GM19397 (cell line): ENCODE measurements at regions not wholly inside any gene's neighbourhood (a gene's known extent, or its start where the extent isn't known, plus 50 kb on each side); places are given as distances from the start of the nearest gene placed in this dataset.
"Not testable (repeated sequence)": the region's sequence is repeated elsewhere in the genome, so short reads cannot be mapped to it uniquely, and the experiment has no call there.

Experiments used
- ATAC-seq: cut with Tn5 transposase; IDR thresholded peaks from one replicate; pipeline ENCODE4 v1.9.1; 2021; ENCODE audit warnings: mild to moderate bottlenecking, moderate library complexity; ENCODE audit not compliant: unreplicated experiment

DNA sequence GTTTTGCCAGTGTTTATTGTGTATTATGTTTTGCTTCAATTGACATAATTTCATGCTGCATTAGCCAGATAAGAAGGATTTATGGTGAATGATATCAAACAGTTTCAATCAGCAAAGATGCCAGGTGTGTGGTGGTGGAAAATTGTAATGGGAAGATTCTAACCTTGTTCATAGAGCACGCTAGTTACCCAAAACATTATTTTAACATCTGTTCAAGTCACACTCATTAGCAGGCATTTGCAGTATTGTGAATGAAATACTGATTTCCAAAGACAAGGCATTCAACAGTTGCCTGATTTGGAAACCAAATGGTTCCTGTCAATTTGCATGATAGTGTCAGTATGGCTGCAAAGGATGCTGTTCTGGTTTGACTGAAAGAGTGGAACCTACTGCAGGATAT, 129.7 kb downstream of the EPC1 start:
- ATAC-seq = no peak

DNA sequence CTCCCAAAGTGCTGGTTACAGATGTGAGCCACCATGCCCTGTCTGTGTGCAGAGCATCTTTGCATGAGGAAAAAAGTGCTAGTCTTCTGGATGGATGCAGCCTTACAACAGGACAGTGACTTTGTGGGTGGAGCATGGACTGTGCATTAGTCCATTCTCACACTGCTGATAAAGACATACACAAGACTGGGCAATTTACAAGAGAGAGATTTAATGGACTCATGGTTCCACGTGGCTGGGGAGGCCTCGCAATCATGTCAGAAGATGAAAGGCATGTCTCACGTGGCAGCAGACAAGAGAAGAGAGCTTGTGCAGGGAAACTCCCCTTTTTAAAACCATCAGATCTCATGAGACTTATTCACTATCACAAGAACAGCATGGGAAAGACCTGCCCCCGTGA, 133.1 kb downstream of the EPC1 start:
- not testable (repeated sequence) for ATAC-seq

DNA sequence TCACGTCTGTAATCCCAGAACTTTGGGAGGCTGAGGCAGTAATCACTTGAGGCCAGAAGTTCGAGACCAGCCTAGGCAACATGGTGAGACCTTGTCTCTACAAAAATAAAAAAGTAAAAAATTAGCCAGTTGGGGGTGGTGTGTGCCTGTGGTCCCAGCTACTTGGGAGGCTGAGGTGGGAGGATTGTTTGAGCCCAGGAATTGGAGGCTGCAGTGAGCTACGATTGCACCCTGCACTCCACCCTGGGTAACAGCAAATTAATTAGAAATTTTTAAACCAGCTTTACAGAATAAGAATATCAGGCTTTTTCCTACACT, 136.0 kb downstream of the EPC1 start:
- no peak for ATAC-seq

DNA sequence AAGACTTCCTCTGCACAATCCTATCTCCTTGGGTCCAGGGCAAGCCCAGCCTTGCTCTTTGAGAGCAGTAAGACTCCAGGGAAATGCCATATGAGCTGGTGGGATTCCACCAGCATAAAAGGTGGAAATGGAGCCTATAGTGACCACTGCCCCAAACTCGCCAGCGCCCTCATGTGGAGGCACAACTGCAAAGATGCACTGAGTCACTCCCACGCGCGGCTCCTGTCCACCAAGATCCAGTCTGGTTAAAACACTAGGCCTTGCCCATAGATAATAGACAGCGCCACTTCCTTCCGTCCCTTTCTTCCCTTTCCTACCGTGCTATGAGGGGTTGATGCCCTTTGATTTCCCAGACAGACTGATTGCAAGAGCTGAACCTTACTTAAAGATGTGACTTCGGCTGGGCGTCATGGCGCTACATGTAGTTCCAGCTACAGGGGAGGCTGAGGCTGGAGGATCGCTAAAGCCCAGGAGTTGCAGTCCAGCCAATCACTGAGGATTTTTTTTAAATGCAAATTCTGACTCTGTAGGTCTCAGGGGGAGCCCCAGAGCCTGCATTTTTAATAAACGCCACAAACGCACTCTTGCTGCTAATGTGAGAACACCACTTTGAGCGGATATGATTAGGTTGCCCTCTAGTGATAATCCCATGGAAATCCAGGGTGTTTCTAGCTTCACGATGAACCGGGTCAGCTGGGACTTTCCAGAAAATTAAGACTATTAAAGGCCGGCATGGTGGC, 136.5 kb downstream of the EPC1 start:
- ATAC-seq = no peak

DNA sequence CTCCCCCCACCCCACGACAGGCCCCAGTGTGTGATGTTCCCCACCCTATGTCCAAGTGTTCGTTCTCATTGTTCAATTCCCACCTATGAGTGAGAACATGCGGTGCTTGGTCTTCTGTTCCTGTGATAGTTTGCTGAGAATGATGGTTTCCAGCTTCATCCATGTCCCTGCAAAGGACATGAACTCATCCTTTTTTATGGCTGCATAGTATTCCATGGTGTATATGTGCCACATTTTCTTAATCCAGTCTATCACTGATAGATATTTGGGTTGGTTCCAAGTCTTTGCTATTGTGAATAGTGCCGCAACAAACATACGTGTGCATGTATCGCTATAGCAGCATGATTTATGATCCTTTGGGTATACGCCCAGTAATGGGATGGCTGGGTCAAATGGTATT, 139.0 kb downstream of the EPC1 start:
- not testable (repeated sequence) for ATAC-seq

DNA sequence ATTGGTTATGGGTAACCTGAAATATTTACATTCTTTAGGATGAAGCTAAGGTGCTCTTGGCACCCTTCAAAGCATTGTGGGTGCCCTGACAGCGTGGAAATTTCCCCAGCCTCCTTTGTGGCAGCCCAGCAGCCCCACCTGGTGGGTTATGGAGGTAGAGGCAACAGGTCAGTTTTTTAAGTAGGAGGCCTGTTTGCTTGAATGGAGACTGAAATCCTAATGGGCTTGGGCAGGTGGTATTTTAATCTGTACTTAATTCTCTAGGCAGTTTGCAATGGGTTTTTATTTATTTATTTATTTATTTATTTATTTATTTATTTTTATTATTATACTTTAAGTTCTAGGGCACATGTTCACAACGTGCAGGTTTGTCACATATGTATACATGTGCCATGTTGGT, 139.4 kb downstream of the EPC1 start:
- no peak for ATAC-seq

DNA sequence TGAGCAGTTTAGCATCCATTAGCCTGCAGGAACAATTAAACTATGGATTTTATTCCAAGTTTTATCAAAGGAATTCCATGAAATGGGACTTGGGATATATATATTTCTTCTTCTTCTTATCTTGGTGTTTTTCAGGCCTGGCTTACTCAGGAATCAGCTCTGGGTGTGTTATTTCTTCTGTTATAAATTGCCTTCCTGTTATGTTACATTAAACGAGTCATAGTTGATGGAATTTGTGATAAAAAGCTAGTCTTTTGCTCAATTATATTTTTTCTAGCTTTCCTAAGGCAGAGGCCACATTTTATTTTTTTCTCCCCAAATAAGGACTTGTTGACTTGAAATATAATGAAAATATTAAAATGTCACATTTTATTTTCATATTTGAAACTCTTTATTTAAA, 141.3 kb downstream of the EPC1 start:
- ATAC-seq = no peak

DNA sequence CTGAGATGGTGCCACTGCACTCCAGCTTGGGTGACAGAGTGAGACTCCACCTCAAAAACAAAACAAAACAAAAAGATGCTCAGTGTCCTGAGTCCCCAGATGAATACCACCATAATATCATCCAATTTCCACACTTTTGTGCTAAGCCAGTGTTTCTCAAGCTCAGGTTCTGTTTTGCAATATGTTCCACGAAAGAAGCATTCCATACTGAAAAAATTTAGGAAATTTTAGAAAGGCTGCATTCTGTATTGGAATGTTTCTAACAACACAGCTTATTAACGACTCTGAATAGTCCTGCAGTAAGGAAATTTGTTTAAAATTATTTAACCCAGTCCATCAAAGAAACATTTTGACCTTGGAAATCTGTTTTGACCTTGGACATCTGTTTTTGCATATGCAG, 142.4 kb downstream of the EPC1 start:
- ATAC-seq = no peak

DNA sequence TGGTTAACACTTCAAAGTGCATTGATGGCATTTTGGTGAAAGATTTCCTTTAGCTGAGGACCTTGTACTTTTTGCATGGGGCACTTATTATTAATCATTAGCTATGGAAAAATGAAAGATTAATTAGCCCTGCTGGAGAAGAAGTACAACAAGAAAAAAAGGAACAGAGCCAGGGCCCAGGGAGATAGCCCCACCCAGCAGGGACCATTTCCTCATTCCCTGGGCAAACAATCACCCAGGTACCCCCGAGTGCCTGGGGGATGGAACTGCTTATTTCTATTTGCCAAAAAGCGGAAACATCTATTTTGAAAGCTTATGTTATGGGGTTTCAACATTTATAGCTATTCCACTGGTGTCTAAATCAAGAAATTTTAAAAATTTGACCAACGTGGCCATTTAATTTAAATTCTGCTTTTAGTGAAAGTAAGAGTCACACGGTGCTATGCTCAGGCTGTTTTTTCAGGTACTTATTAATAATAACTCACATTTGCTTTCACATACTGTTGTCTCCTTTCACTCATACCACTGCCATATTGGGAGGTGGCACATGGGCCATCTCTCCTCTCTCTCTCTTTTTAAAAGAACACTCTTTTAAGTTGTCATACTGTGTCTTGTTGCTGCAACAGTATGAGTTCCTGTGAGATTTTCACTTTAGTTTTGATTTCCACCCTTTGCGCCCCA, 143.6 kb upstream of the KIF5B start:
- ATAC-seq = no peak

DNA sequence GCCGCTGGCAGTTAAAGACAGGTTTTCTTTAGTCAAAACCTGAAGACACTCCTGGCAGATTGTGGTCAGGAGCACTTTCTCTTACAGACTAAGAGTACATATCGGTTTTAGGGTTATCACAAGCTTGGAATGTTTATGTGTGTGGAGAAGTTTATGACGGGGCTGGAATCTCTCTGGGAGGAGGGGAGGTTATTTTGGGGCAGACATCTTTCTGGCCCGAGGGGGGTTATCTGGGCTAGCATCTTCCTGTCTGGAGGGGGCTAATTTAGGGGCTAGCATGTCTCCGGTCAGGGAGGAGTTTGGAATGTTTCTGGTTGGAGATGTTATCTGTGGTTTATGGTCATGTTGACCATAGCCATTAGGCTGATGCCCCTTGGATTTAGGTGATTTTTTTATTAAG, 141.2 kb upstream of the KIF5B start:
- no peak for ATAC-seq

DNA sequence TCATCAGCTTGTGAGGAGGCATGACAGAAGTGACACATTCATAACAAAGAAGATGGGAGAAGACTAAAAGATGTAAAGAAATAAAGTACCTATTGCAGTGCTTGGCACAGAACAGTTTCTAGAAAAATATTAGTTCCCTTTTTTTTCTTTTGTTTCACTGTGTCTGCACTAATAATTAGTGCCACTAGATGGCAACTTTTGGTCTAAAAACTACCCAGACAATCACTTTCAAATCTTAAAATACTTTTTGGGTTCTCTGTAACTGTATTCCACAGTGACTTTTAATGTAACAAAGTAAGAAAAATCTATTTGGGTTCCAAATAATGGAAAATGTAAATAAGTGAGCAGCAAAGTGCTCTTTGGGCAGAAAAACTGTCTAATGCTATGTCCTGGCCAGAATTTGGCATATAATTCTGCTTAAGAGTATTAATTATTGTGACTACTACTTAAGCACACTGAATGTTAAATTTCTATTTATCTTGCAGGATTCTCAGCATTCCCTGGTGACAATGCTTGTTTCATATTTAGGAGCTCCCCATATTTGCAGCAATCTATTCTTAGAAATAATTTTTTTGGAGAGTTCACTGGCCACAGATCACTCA, 134.8 kb upstream of the KIF5B start:
- no peak for ATAC-seq

DNA sequence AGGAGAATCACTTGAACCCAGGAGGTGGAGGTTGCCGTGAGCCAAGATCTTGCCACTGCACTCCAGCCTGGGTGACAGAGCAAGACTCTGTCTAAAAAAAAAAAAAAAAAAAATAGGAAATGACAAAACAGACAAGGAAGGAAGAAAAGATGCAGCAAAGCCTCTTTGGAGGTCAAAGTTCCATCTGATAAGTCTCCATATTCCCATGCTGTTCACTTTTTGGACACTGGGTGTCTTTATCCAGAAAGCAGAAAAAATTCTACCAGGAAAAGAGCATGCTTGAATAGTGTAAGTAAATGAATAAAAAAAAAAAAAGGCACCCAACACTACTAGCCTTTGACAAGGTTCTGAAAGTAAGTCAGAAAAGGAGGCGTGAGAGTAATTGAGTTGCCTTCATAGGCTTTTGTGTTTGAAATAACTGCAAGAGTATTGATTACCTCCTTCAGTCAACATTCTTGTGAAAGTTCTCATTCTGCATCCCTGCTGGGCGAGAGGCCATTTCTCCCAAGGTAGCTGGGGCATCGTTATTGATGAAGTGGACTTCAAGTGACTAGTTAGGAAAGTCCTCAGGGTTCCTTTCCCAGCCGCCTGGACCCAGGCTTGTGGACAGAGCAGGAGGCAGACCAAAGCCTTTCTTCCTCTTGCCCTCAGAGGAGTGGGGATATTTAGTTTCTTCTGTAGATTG, 133.3 kb upstream of the KIF5B start:
- no peak for ATAC-seq

DNA sequence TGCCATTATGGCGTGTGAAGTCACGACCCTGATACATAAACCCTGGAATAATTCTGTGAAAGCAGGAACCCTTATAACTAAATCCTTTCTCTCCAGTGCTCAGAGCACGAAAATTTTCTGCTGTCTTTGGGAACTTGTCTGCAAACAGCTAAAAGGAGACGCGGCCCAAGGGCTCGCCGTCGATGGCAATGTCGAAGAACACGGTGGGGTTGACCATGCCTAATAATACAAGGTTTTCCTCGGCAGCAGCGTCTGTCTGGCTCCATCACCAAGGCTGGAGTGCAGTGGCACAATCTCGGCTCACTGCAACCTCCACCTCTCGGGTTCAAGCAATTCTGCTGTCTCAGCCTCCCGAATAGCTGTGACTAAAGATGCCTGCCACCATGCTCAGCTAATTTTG, 132.4 kb upstream of the KIF5B start:
- ATAC-seq = not testable (repeated sequence)

DNA sequence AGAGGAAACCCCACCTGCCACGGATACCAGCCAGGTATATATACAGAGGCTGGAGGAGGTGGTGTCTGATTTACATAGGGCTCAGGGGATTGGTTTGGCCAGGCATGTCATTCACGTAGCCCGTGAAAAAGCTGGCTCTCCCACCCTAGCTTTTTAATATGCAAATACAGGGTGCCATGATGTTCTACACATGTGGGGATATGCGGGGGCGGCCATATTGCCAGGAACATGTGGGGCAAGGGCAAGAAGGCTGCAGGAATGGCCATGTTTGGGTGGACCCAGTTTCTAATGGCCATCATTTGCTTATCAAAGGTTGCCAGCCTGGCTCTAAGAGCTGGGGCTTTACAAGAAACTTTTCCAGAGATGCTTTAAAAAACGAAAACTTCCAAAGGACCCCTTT, 131.5 kb upstream of the KIF5B start:
- ATAC-seq = no peak

DNA sequence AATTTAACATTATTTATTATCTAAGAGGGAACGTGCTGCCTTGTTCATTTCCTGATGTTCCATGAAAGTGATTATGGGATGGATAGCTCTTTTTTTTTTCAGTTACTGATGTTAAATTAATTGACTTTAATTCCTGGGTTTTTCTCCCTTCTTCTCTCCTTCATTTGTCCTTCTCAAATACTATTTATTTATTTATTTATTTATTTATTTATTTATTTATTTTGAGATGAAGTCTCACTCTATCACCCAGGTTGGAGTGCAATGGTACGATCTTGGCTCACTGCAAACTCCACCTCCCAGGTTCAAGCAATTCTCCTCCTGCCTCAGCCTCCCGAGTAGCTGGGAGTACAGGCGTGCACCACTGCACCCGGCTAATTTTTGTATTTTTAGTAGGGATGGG, 127.4 kb upstream of the KIF5B start:
- ATAC-seq = not testable (repeated sequence)

DNA sequence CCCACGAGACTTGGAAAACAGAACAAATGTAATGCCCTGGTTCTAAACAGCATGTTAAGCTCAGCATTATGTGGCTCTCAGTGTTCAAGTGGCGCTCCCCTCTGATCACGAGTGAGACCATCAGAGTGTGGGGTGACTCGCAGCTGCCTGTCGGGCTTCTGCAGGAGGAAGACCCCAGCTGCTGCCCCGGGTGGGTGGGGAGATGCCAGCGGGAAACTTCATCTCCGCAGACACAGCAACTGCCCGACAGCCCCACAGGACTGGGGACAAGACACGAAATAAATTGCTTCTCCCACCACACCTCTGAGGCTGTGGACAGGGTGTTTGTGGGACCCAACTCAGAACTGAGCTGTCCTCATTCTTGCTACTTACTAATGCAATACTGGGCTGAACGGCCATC, 126.3 kb upstream of the KIF5B start:
- ATAC-seq = no peak

DNA sequence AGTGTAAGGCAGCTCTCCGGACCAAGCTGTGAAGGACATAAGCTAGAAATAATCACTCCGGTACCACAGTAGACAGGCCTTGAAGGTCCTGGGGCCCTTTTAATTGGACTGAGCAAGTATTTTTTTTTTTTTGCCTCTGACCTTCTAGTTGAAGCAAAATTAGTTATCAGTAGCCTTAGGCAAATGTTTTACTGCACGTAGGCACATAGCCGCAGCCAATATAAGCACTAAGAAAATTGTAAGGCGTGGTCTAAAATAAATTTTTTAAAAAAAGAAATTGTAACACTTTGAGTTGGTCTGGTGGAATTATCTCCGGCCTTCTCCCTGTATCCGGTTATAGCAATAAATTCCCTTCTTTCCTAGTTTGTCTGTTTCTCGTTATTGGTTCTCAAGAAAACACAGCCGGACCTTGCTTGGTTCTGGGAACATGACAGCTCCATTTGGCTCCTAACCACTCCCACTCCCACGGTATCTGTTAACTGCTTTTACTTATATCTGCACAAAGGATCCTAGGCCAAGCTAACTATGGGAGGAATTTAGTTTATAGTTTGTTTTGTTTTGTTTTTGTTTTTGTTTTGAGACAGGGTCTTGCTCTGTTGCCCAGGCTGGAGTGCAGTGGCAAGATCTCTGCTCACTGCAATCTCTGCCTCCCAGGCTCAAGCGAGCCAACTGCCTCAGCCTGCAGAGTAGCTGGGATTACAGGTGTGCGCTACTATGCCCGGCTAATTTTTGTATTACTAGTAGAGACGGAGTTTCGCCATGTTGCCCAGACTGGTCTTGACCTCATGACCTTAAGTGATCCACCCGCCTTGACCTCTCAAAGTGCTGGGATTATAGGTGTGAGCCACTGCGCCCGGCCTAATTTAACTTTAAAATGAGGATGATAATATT, 124.4 kb upstream of the KIF5B start:
- no peak for ATAC-seq

DNA sequence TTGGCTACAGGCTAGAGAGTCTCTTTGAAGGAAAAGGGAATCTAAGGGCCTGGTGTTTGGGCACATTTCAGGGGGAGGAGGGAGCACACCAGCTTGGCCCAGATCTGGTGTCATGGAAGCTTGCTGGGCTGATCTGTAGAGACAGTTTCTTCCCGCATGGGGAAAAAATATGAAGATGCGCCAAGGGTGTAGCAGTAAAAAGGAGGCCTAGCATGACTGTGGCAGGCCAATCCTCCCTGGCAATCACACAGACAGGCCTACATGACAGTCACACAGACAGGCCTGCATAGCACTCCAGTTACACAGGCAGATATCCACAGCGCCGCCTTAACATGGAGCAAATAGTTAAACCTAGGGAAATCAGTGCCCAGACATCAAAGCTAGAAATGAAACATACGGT, 123.6 kb upstream of the KIF5B start:
- ATAC-seq = no peak

DNA sequence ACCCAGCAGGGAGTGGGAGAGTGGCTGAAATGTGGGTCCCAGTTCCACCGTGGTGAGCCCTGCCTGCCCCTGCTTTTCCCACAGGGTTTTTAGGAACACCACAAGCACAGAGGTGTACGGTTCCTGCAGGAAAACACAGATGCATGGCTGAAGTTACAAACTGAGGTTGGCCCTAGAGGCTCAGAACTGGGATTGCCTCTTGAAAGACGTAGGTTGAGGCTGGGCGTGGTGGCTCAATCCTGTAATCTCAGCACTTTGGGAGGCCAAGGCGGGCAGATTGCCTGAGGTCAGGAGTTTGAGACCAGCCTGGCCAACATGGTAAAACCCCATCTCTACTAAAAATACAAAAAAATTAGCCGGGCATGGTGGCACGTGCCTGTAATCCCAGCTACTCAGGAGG, 121.4 kb upstream of the KIF5B start:
- ATAC-seq = not testable (repeated sequence)

DNA sequence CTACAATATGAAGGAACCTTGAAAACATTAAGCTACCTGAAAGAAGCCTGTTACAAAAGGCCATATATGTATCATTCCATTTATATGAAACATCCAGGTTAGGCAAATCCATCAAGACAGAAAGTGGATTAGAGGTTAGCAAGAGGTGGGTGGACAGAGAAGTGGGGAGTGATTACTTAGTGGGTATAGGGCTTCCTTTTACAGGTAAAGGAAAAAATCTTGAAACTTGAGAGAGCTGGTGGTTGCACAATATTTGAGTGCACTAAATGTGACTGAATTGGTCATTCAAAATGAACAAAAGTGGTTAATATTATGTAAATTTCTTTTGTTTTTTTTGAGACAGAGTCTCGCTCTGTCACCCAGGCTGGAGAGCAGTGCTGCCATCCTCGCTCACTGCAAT, 119.4 kb upstream of the KIF5B start:
- ATAC-seq = no peak

DNA sequence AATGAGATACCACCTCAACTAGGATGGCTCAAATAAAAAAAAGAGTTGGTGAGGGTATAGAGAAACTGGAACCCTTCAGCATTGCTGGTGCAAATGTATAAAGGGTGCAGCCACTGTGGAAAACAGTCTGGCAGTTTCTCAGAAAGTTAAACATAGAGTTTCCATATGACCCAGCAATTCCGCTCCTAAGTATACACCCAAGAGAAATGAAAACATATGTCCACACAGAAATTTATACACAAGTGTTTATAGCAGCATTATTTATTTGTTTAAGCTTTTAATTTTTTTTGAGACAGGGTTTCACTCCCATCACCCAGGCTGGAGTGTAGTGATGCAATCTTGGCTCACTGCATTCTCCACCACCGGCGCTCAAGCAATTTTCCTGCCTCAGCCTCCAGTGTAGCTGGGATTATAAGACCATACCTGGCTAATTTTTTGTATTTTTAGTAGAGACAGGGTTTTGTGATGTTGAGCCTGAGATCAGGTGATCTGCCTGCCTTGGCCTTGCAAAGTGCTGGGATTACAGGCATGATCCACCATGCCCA, 118.2 kb upstream of the KIF5B start:
- ATAC-seq = no peak
